ENCODE measurements at regions not wholly inside any gene's neighbourhood (a gene's known extent, or its start where the extent isn't known, plus 50 kb on each side); places are given as distances from the start of the nearest gene placed in this dataset.
"Not testable (repeated sequence)": the region's sequence is repeated elsewhere in the genome, so short reads cannot be mapped to it uniquely, and the experiment has no call there.

DNA sequence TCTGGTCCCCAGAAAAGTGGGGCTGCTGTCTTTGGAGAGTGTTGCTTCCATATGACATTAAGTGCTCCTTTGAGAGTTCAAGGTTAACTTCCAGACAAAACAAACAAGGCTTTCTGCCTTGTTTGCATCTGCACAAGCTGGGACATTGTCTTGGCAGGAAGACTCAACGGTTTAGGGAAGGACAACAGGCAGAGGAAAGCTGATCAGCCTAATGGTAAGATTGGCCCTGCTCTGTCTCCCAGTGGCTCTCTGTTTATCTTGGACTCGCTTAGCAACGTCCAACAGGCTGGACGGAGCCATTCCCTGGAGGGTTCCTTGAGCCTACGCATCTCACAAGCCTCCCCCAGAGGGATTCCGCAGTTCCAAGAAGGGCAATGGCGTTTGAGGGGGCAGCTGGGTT, 62.2 kb upstream of the SLC44A3 start:
- DNase-seq: no peak
- Histone ChIP-seq H3K36me3 (no peaks in the 10 kb centered on the region), H3K27me3 (replicated peaks in 1 of 7) (peaks cover 0 to 3% (median 0%) of the 10 kb centered on the region in 7 donors), H3K27ac (peak overlapping the region in 4 of 8 donors; percentile 3 to 62 (median 14)), H3K9me3 (no peaks in the 10 kb centered on the region), H3K4me3 (no peak overlapping the region), H3K4me1 (peaks cover 0 to 32% (median 19%) of the 10 kb centered on the region in 6 donors)
- TF ChIP-seq POLR2A (IDR thresholded peaks at IDR 0.05) (no peak), POLR2AphosphoS5 (IDR thresholded peaks at IDR 0.05) (peak in 1 of 3 donors; percentile 42)
- WGBS, 5 donors: 68 to 79% (median 74%) methylated on average over 7 of the region's 7 CpGs
- intact Hi-C loops (cut with DNase I; ENCODE audit: low total_unique reads): no loop called here

- intact Hi-C loops (cut with DNase I; ENCODE audit: low total_unique reads): no loop called here
- Histone ChIP-seq H3K27ac (peak overlapping the region in 5 of 8 donors; percentile 12 to 50 (median 48)), H3K4me1 (peaks cover 0 to 32% (median 19%) of the 10 kb centered on the region in 6 donors), H3K4me3 (no peak overlapping the region), H3K27me3 (replicated peaks in 1 of 7) (peaks cover 0 to 3% (median 0%) of the 10 kb centered on the region in 7 donors), H3K36me3 (no peaks in the 10 kb centered on the region), H3K9me3 (peaks cover 0 to 4% (median 0%) of the 10 kb centered on the region in 8 donors)
- 25 to 38% (median 32%) methylated on average over 7 of the region's 7 CpGs for WGBS, 5 donors
- TF ChIP-seq POLR2AphosphoS5 (IDR thresholded peaks at IDR 0.05) (no peak), POLR2A (IDR thresholded peaks at IDR 0.05) (no peak)
- no peak for DNase-seq
Observed at GRCh38 chr1:94755675-94756074, 64.5 kb upstream of the SLC44A3 start.

- H3K9me3 ChIP-seq; H3K36me3 ChIP-seq; DNase-seq; H3K4me3 ChIP-seq; H3K27me3 ChIP-seq (replicated peaks in 1 of 7); intact Hi-C loops (cut with DNase I; ENCODE audit: low total_unique reads): not testable (repeated sequence)
- Histone ChIP-seq H3K27ac (peak overlapping the region in 5 of 8 donors; percentile 12 to 50 (median 48)), H3K4me1 (peaks cover 0 to 32% (median 19%) of the 10 kb centered on the region in 6 donors)
- 76 to 91% (median 77%) methylated on average over 3 of the region's 3 CpGs for WGBS, 5 donors
Observed at GRCh38 chr1:94755016-94755415, 65.1 kb upstream of the SLC44A3 start.

DNA sequence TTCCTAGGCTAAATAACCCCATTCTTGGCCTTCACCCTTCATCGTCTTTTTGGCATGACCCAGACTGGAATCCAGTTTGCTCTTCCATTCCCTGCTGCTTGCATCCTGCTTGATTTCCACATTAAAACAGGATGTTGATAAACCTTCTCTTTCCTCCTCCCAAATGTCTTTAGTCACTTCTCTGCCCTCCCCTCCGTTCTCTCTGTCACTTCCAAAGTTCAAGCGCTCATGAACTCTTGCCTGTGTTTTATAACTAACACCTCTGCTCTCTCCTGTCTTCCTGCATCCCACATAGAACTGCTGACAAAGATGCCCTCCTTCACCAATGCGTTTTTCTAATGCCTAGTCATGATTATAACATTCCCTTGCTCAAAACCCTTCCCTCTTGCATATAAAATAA, 65.6 kb upstream of the SLC44A3 start:
- Histone ChIP-seq H3K4me1 (peaks cover 0 to 32% (median 19%) of the 10 kb centered on the region in 6 donors), H3K27ac (peak overlapping the region in 4 of 8 donors; percentile 29 to 50 (median 40)), H3K9me3 (peaks cover 0 to 6% (median 1%) of the 10 kb centered on the region in 8 donors), H3K36me3 (no peaks in the 10 kb centered on the region), H3K27me3 (replicated peaks in 1 of 7) (peaks cover 0 to 3% (median 0%) of the 10 kb centered on the region in 7 donors), H3K4me3 (no peak overlapping the region)
- 27 to 58% (median 38%) methylated on average over 4 of the region's 4 CpGs for WGBS, 5 donors
- intact Hi-C loops (cut with DNase I; ENCODE audit: low total_unique reads): no loop called here
- TF ChIP-seq, protein P1, sequence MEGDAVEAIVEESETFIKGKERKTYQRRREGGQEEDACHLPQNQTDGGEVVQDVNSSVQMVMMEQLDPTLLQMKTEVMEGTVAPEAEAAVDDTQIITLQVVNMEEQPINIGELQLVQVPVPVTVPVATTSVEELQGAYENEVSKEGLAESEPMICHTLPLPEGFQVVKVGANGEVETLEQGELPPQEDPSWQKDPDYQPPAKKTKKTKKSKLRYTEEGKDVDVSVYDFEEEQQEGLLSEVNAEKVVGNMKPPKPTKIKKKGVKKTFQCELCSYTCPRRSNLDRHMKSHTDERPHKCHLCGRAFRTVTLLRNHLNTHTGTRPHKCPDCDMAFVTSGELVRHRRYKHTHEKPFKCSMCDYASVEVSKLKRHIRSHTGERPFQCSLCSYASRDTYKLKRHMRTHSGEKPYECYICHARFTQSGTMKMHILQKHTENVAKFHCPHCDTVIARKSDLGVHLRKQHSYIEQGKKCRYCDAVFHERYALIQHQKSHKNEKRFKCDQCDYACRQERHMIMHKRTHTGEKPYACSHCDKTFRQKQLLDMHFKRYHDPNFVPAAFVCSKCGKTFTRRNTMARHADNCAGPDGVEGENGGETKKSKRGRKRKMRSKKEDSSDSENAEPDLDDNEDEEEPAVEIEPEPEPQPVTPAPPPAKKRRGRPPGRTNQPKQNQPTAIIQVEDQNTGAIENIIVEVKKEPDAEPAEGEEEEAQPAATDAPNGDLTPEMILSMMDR (IDR thresholded peaks at IDR 0.05 in 8 of 11, conservative IDR thresholded peaks at IDR 0.05 in 3 of 11): no peak
- TF ChIP-seq POLR2AphosphoS5 (IDR thresholded peaks at IDR 0.05): no peak
- TF ChIP-seq POLR2A (IDR thresholded peaks at IDR 0.05): no peak
- no peak for DNase-seq

- Histone ChIP-seq H3K9me3 (peaks cover 0 to 10% (median 3%) of the 10 kb centered on the region in 8 donors), H3K36me3 (no peaks in the 10 kb centered on the region), H3K27ac (peak overlapping the region in 4 of 8 donors; percentile 14 to 50 (median 40)), H3K4me3 (no peak overlapping the region), H3K27me3 (replicated peaks in 1 of 7) (peaks cover 0 to 3% (median 0%) of the 10 kb centered on the region in 7 donors), H3K4me1 (peaks cover 0 to 32% (median 19%) of the 10 kb centered on the region in 6 donors)
- no peak for DNase-seq
- intact Hi-C loops (cut with DNase I; ENCODE audit: low total_unique reads): no loop called here
- 68 to 84% (median 74%) methylated on average over 2 of the region's 2 CpGs for WGBS, 5 donors
- TF ChIP-seq POLR2AphosphoS5 (IDR thresholded peaks at IDR 0.05) (no peak), POLR2A (IDR thresholded peaks at IDR 0.05) (no peak)
- TF ChIP-seq, protein P1 (IDR thresholded peaks at IDR 0.05 in 8 of 11, conservative IDR thresholded peaks at IDR 0.05 in 3 of 11): no peak
Observed at GRCh38 chr1:94754095-94754494, 66.1 kb upstream of the SLC44A3 start.

All from spleen (tissue), 11 donors.